Kidney epithelial cell (primary cell): ENCODE measurements at regions not wholly inside any gene's neighbourhood (a gene's known extent, or its start where the extent isn't known, plus 50 kb on each side); places are given as distances from the start of the nearest gene placed in this dataset.

Experiments used
- DNase-seq: peaks from one replicate; pipeline ENCODE4 v3.0.0-alpha.2; 2010; ENCODE audit warnings: low read depth
- H3K27me3 ChIP-seq: 2 replicates; pipeline ENCODE4 v1.6.0; 2011; ENCODE audit warnings: low read length; ENCODE audit not compliant: control insufficient read depth, insufficient read depth
- H3K36me3 ChIP-seq: 2 replicates; pipeline ENCODE4 v1.5.1; 2011; ENCODE audit warnings: low read length; ENCODE audit not compliant: control insufficient read depth, insufficient read depth
- H3K4me3 ChIP-seq: 2 replicates; pipeline ENCODE4 v1.5.1; 2011; ENCODE audit warnings: low read depth, mild to moderate bottlenecking, control low read depth, low read length
- TF ChIP-seq, protein P1 (sequence below): IDR thresholded peaks from 2 replicates; pipeline ENCODE4 v1.5.1; 2011; ENCODE audit warnings: mild to moderate bottlenecking, moderate library complexity, low read length, control low read depth, inconsistent platforms; ENCODE audit not compliant: insufficient read depth, poor library complexity, severe bottlenecking

DNA sequence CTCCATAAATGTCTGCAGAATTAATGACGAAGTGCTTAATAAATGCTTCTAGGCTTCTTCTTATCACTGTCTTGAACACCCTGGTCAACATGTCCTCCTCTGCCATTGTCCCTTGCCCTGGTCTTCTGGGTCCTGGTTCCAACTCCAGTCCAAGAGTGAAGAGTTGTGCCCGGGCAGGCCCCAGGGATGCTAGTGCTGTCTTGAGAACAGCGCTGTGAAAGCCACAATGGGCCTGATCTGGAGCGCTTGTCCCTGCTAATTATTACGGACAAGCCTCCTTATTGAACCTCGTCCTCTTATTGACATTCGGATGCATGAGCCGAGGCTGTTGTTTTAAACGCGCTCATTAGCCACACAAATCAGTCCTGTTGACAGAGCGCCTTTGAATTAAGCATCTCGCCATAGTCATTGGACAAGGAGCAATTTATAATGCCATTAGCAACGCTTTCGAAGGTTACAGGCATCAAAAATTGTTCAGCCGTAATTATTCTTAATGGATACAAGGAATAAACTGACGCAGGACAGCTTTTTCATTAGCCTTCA, 211.6 kb upstream of the POU3F1 start:
- Histone ChIP-seq H3K36me3 (no peaks in the 10 kb centered on the region), H3K27me3 (peaks cover 21% of the 10 kb centered on the region), H3K4me3 (no peak overlapping the region)
- DNase-seq, result no peak
- TF ChIP-seq, protein P1, sequence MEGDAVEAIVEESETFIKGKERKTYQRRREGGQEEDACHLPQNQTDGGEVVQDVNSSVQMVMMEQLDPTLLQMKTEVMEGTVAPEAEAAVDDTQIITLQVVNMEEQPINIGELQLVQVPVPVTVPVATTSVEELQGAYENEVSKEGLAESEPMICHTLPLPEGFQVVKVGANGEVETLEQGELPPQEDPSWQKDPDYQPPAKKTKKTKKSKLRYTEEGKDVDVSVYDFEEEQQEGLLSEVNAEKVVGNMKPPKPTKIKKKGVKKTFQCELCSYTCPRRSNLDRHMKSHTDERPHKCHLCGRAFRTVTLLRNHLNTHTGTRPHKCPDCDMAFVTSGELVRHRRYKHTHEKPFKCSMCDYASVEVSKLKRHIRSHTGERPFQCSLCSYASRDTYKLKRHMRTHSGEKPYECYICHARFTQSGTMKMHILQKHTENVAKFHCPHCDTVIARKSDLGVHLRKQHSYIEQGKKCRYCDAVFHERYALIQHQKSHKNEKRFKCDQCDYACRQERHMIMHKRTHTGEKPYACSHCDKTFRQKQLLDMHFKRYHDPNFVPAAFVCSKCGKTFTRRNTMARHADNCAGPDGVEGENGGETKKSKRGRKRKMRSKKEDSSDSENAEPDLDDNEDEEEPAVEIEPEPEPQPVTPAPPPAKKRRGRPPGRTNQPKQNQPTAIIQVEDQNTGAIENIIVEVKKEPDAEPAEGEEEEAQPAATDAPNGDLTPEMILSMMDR, result no peak

DNA sequence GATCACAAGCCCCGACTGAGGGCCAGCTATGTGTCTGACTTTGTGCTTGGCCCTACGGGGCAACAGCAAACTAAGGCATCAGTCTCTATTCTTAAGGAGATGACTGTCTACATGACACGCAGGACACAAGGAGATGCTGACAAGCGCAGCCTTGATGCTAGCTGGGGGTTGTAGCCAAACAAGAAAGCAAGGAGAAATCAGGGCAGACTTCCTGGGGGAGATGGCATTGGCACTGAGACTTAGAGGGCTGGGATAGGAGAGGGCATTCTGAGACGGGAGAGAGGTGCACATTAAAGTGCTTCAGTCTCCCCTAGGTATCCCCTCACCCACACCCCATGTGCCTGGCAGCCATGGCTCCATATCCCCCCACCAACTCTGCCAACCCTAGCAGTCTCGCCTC, 210.8 kb upstream of the POU3F1 start:
- H3K27me3 ChIP-seq, result peaks cover 27% of the 10 kb centered on the region
- no peaks in the 10 kb centered on the region for H3K36me3 ChIP-seq
- TF ChIP-seq, protein P1, result no peak
- DNase-seq, result no peak
- H3K4me3 ChIP-seq, result no peak overlapping the region

DNA sequence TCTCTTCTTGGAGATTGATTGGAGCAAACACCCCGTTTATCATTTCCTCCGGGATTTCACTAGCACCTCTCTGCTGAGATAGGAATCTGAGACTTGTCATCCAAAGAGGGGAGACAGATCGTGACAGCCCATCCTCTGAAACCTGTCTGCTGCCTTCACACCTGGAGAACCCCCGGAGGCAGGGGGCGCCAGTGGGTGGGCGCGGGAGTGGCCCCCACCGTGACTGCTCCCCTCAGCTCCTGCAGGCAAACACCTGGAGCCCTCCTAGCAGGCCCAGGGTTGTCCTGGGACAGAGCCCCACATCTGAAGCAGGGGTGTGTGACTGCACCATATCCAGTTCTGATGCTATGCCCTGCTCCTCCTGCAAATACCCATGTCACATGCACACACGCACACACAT, 209.5 kb upstream of the POU3F1 start:
- Histone ChIP-seq H3K4me3 (no peak overlapping the region), H3K27me3 (peaks cover 32% of the 10 kb centered on the region), H3K36me3 (no peaks in the 10 kb centered on the region)
- DNase-seq, result no peak
- TF ChIP-seq, protein P1, result no peak

DNA sequence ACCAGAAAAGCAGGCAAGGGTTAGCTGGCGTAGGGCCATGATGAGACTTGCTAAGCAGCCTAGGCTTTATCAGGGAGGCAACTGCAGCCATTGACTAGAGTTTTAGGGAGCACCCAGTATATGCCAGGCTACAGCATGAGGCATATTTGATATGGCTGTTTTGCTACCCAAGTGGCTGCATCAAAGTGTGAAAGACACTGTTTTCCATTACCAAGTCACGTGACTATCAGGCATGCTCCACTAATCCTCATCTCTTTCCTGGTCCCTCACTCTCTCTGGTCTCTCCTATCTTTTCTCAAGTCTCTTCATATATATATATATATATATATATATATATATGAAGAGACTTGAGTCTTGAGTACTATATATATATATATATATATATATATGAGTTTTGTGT, 206.7 kb upstream of the POU3F1 start:
- TF ChIP-seq, protein P1, result no peak

DNA sequence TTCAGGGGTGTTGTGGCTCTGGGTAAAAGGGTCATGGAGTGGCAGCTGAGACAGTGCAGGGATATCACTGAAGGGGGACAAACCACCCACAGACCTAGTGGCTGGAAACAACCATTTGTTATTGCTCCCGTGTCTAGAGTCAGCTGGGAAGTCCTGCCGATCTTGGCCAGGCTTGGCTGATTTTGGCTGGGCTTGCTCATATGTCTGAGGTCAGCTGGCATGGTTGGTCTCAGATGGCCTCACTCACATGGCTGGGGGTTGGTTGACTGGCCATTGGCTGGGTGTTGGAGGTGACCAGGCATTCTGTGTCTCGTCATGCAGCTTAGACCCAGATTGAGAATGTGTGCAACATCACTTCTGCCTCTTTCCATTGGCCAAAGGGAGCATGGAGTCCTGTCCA, 203.8 kb upstream of the POU3F1 start:
- TF ChIP-seq, protein P1, result no peak
- H3K36me3 ChIP-seq, result no peaks in the 10 kb centered on the region
- H3K27me3 ChIP-seq, result peaks cover 45% of the 10 kb centered on the region
- H3K4me3 ChIP-seq, result no peak overlapping the region
- DNase-seq, result no peak

More for the DNA sequence above, 206.7 kb upstream of the POU3F1 start:
- DNase-seq, result no peak
- Histone ChIP-seq H3K4me3 (no peak overlapping the region), H3K27me3 (peaks cover 55% of the 10 kb centered on the region), H3K36me3 (no peaks in the 10 kb centered on the region)

DNA sequence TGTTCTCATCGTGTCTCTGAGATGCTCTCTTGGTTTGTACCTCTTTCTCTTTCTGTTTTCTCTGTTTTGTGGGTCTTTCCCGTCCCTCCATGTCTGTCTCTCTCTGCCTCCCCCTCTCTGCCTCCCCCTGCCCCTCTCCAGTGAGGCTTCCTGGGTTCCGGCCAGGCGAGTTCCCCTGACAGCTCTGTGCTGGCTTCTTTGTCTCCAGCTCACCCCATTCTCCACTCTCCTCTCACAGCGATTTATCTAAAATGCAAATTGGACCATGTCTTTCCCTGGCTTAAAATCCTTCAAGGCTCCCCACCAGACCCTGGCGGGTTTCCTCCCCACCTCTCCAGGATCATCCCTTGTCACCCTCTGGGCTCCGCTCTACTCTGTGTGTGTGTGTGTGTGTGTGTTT, 202.4 kb upstream of the POU3F1 start:
- DNase-seq, result no peak

More for the DNA sequence above, 202.4 kb upstream of the POU3F1 start:
- Histone ChIP-seq H3K4me3 (no peak overlapping the region), H3K27me3 (peaks cover 43% of the 10 kb centered on the region), H3K36me3 (no peaks in the 10 kb centered on the region)
- TF ChIP-seq, protein P1, result no peak
